ENCODE measurements at regions not wholly inside any gene's neighbourhood (a gene's known extent, or its start where the extent isn't known, plus 50 kb on each side); places are given as distances from the start of the nearest gene placed in this dataset.
"Not testable (repeated sequence)": the region's sequence is repeated elsewhere in the genome, so short reads cannot be mapped to it uniquely, and the experiment has no call there.

GRCh38 chr14:19105551-19105950, 138.3 kb downstream of the POTEM start:
- POLR2A ChIA-PET (ENCODE audit: partially characterized antibody), result not testable (repeated sequence)

GRCh38 chr14:19109887-19110286, 142.7 kb downstream of the POTEM start:
- H2BK5ac ChIP-seq (ENCODE audit: low read depth, low read length); CTCF ChIA-PET (ENCODE audit: partially characterized antibody); H2AK5ac ChIP-seq (ENCODE audit: low read depth, low read length); H3K23ac ChIP-seq (ENCODE audit: insufficient read length); H4K91ac ChIP-seq (replicated peaks; ENCODE audit: insufficient read length, low read length); H3K56ac ChIP-seq (replicated peaks; ENCODE audit: insufficient read length, low read depth, low read length); H4K5ac ChIP-seq (ENCODE audit: insufficient read length, low read depth, low read length); H3K36me3 ChIP-seq (ENCODE audit: control insufficient read depth in 2 of 4, insufficient read depth in 4 of 4, low read length in 3 of 4); FAIRE-seq; H3K79me1 ChIP-seq (ENCODE audit: low read depth, low read length); POLR2A ChIA-PET (ENCODE audit: partially characterized antibody); H3K27me3 ChIP-seq (replicated peaks in 1 of 4; ENCODE audit: control insufficient read depth in 3 of 4, extremely low read depth in 1 of 4, insufficient read depth in 3 of 4, low read length in 3 of 4); H4K8ac ChIP-seq (ENCODE audit: extremely low read depth, insufficient read depth, low read length); H2BK120ac ChIP-seq (replicated peaks; ENCODE audit: low read depth, low read length); H3K4me2 ChIP-seq (ENCODE audit: insufficient read depth in 1 of 2, low read depth in 2 of 2, low read length in 2 of 2); H3K23me2 ChIP-seq (ENCODE audit: low read depth, low read length); H2BK12ac ChIP-seq (ENCODE audit: low read depth, low read length); H2AFZ ChIP-seq (ENCODE audit: low read length); H4K20me1 ChIP-seq (replicated peaks in 1 of 2; ENCODE audit: control insufficient read depth in 1 of 2, insufficient read depth in 2 of 2, low read length in 2 of 2); H3K18ac ChIP-seq (ENCODE audit: extremely low read depth, low read length); H2BK20ac ChIP-seq (ENCODE audit: low read length); H3K27ac ChIP-seq (ENCODE audit: low read depth, low read length); H3K9ac ChIP-seq (replicated peaks in 1 of 4; ENCODE audit: extremely low read depth in 1 of 4, low read depth in 3 of 4, low read length in 3 of 4); H3K14ac ChIP-seq (ENCODE audit: insufficient read length); H3K4ac ChIP-seq (replicated peaks; ENCODE audit: insufficient read length, low read depth, low read length); H2BK15ac ChIP-seq (ENCODE audit: low read length); H3K4me3 ChIP-seq (ENCODE audit: extremely low read depth in 1 of 4, insufficient read depth in 2 of 4, low read depth in 3 of 4, low read length in 4 of 4); DNase-seq (ENCODE audit: low read depth in 1 of 2, low spot score in 2 of 2); H3K9me3 ChIP-seq (ENCODE audit: insufficient read depth in 2 of 2, low read depth in 1 of 2, low read length in 1 of 2); H3K79me2 ChIP-seq (ENCODE audit: control insufficient read depth in 1 of 2, insufficient read depth in 2 of 2, low read length in 2 of 2); H3K4me1 ChIP-seq (replicated peaks in 1 of 4; ENCODE audit: control insufficient read depth in 3 of 4, insufficient read depth in 4 of 4, low read length in 3 of 4): not testable (repeated sequence)
- WGBS, 2 experiments (ENCODE audit: extremely low coverage in 1 of 2, insufficient coverage in 1 of 2, insufficient read length in 1 of 2, insufficient replicate concordance in 2 of 2, low coverage in 1 of 2, low lambda C conversion rate in 2 of 2, missing lambda C conversion rate in 1 of 2), result 92% methylated on average over 2 of the region's 2 CpGs; no CpG with 5 or more reads in 1 of the 2 experiments

More at GRCh38 chr14:19105551-19105950, 138.3 kb downstream of the POTEM start:
- H3K4ac ChIP-seq (replicated peaks; ENCODE audit: insufficient read length, low read depth, low read length); H3K18ac ChIP-seq (ENCODE audit: extremely low read depth, low read length); H3K9me3 ChIP-seq (ENCODE audit: insufficient read depth in 2 of 2, low read depth in 1 of 2, low read length in 1 of 2); H3K27me3 ChIP-seq (replicated peaks in 1 of 4; ENCODE audit: control insufficient read depth in 3 of 4, extremely low read depth in 1 of 4, insufficient read depth in 3 of 4, low read length in 3 of 4); H3K4me3 ChIP-seq (ENCODE audit: extremely low read depth in 1 of 4, insufficient read depth in 2 of 4, low read depth in 3 of 4, low read length in 4 of 4); H4K5ac ChIP-seq (ENCODE audit: insufficient read length, low read depth, low read length); H3K56ac ChIP-seq (replicated peaks; ENCODE audit: insufficient read length, low read depth, low read length); H4K91ac ChIP-seq (replicated peaks; ENCODE audit: insufficient read length, low read length); FAIRE-seq; H3K27ac ChIP-seq (ENCODE audit: low read depth, low read length); CTCF ChIA-PET (ENCODE audit: partially characterized antibody); H3K79me2 ChIP-seq (ENCODE audit: control insufficient read depth in 1 of 2, insufficient read depth in 2 of 2, low read length in 2 of 2); H3K9ac ChIP-seq (replicated peaks in 1 of 4; ENCODE audit: extremely low read depth in 1 of 4, low read depth in 3 of 4, low read length in 3 of 4); H2BK20ac ChIP-seq (ENCODE audit: low read length); H2BK120ac ChIP-seq (replicated peaks; ENCODE audit: low read depth, low read length); DNase-seq (ENCODE audit: low read depth in 1 of 2, low spot score in 2 of 2); H4K20me1 ChIP-seq (replicated peaks in 1 of 2; ENCODE audit: control insufficient read depth in 1 of 2, insufficient read depth in 2 of 2, low read length in 2 of 2); H2BK5ac ChIP-seq (ENCODE audit: low read depth, low read length); H2BK15ac ChIP-seq (ENCODE audit: low read length); H3K4me1 ChIP-seq (replicated peaks in 1 of 4; ENCODE audit: control insufficient read depth in 3 of 4, insufficient read depth in 4 of 4, low read length in 3 of 4); H4K8ac ChIP-seq (ENCODE audit: extremely low read depth, insufficient read depth, low read length); H3K79me1 ChIP-seq (ENCODE audit: low read depth, low read length); H3K23me2 ChIP-seq (ENCODE audit: low read depth, low read length); H3K14ac ChIP-seq (ENCODE audit: insufficient read length); H3K23ac ChIP-seq (ENCODE audit: insufficient read length); H2AFZ ChIP-seq (ENCODE audit: low read length); H3K36me3 ChIP-seq (ENCODE audit: control insufficient read depth in 2 of 4, insufficient read depth in 4 of 4, low read length in 3 of 4); H3K4me2 ChIP-seq (ENCODE audit: insufficient read depth in 1 of 2, low read depth in 2 of 2, low read length in 2 of 2); H2BK12ac ChIP-seq (ENCODE audit: low read depth, low read length); H2AK5ac ChIP-seq (ENCODE audit: low read depth, low read length): not testable (repeated sequence)
- 64% methylated on average over 4 of the region's 5 CpGs; no CpG with 5 or more reads in 1 of the 2 experiments for WGBS, 2 experiments (ENCODE audit: extremely low coverage in 1 of 2, insufficient coverage in 1 of 2, insufficient read length in 1 of 2, insufficient replicate concordance in 2 of 2, low coverage in 1 of 2, low lambda C conversion rate in 2 of 2, missing lambda C conversion rate in 1 of 2)
